AG20443 (cell line): ENCODE measurements at regions not wholly inside any gene's neighbourhood (a gene's known extent, or its start where the extent isn't known, plus 50 kb on each side); places are given as distances from the start of the nearest gene placed in this dataset.
"Not testable (repeated sequence)": the region's sequence is repeated elsewhere in the genome, so short reads cannot be mapped to it uniquely, and the experiment has no call there.

Experiments
- DNase-seq: peaks from one replicate; pipeline ENCODE4 v3.0.0; 2012; ENCODE audit warnings: low spot score, mixed read lengths

- no peak for DNase-seq
Observed at GRCh38 chr7:88614736-88615135, 144.8 kb upstream of the ZNF804B start.

- no peak for DNase-seq
Observed at GRCh38 chr7:88610942-88611341, 148.6 kb upstream of the ZNF804B start.

GRCh38 chr7:88600695-88601094 is 158.8 kb upstream of the ZNF804B start:
- no peak for DNase-seq

GRCh38 chr7:88599528-88599927 is 160.0 kb upstream of the ZNF804B start:
- no peak for DNase-seq

- no peak for DNase-seq
Observed at GRCh38 chr7:88597941-88598425, 161.5 kb upstream of the ZNF804B start.

GRCh38 chr7:88590963-88591362 is 168.5 kb upstream of the ZNF804B start:
- no peak for DNase-seq

GRCh38 chr7:88589927-88590326 is 169.6 kb upstream of the ZNF804B start:
- DNase-seq: no peak

GRCh38 chr7:88586890-88587289 is 172.6 kb upstream of the ZNF804B start:
- no peak for DNase-seq

- no peak for DNase-seq
Observed at GRCh38 chr7:88586219-88586618, 173.3 kb upstream of the ZNF804B start.

- no peak for DNase-seq
Observed at GRCh38 chr7:88576720-88577119, 182.8 kb upstream of the ZNF804B start.

- no peak for DNase-seq
Observed at GRCh38 chr7:88566162-88566729, 193.3 kb upstream of the ZNF804B start.

- DNase-seq: no peak
Observed at GRCh38 chr7:88565401-88565800, 194.1 kb upstream of the ZNF804B start.

- DNase-seq: not testable (repeated sequence)
Observed at GRCh38 chr7:88556441-88556840, 203.1 kb upstream of the ZNF804B start.

- not testable (repeated sequence) for DNase-seq
Observed at GRCh38 chr7:88554847-88555246, 204.7 kb upstream of the ZNF804B start.

- no peak for DNase-seq
Observed at GRCh38 chr7:88548399-88548798, 211.1 kb upstream of the ZNF804B start.

GRCh38 chr7:88546808-88547207 is 212.7 kb upstream of the ZNF804B start:
- no peak for DNase-seq

- DNase-seq: no peak
Observed at GRCh38 chr7:88545663-88546062, 213.8 kb upstream of the ZNF804B start.

GRCh38 chr7:88540012-88540411 is 219.5 kb upstream of the ZNF804B start:
- DNase-seq: no peak

- DNase-seq: no peak
Observed at GRCh38 chr7:88539518-88539917, 220.0 kb upstream of the ZNF804B start.

- no peak for DNase-seq
Observed at GRCh38 chr7:88523645-88524044, 217.0 kb upstream of the STEAP4 start.

- no peak for DNase-seq
Observed at GRCh38 chr7:88522771-88523293, 216.1 kb upstream of the STEAP4 start.

GRCh38 chr7:88516429-88516828 is 209.7 kb upstream of the STEAP4 start:
- DNase-seq: no peak

- no peak for DNase-seq
Observed at GRCh38 chr7:88515301-88515700, 208.6 kb upstream of the STEAP4 start.

GRCh38 chr7:88509341-88509740 is 202.6 kb upstream of the STEAP4 start:
- no peak for DNase-seq
